HG03175 (cell line): ENCODE measurements at regions not wholly inside any gene's neighbourhood (a gene's known extent, or its start where the extent isn't known, plus 50 kb on each side); places are given as distances from the start of the nearest gene placed in this dataset.

ENCODE experiments used
- ATAC-seq: cut with Tn5 transposase; IDR thresholded peaks from one replicate; pipeline ENCODE4 v1.9.1; 2021; ENCODE audit warnings: mild to moderate bottlenecking, moderate library complexity; ENCODE audit not compliant: unreplicated experiment

DNA sequence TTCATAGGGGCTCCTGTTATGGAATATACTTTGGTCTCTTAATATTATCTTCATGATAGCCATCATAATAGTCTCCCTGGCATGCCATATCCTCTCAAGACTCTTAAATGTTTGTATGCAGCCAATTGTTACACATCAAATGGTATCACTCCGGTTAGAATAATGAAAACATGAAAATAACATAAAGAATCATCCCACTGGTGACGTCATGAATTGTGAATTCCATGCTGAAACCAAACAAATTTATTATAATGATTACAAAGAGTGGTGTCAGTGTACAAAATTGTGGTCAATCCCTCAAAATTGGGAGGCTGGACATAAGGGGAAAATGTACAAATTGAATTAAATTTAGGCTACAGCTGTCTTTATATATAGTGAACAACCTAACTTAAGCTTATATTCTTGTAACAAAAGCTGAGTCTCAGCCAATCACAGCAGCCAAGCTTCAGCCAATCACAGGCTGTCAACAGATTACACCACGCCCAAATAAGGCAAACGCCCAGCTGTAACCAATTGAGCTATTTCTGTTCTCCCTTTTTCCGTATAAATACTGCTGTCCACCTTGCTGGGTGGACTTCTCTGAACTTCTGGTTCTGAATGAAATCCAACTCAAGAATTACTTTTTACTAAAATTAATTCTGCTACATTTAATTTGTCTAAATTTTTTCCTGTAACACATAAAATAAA, 156.1 kb downstream of the CHD9NB start:
- ATAC-seq = no peak

DNA sequence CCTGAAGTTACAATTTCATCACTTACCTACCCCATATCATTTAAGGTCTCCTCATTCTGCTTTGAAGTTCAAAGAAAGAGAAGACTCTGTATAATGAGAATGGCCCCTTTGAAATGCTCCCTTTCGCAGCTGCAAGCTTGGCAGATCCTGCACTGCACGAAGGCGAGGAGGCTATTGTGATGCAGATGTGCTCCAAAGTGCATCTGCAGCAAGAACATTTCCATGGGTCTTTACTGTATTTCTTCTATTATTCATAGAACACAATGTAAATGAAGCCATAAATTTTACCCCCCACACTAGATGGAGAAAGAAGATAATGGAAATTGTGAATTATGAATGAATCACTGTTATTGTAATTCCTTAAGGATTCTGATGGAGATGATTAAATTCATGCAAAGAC, 178.7 kb downstream of the CHD9NB start:
- no peak for ATAC-seq

DNA sequence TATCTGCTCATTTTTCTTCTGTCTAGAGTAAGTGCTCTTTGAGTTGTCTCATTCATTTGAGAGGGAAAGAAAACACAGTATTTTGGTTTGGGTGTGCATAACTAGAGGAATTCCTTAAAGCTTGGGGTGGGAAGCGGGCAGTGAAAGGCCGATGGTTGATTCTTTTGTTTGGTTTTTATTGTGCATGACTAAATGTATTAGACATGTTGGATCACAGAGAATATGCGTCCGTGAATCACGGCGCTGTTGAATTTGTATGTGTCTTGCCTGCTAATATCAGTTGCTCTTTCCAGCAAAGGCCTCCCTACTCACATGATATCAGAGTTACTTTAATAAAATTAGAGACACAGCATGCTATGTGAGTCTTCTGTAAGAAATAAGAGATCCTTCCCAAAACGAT, 180.0 kb downstream of the CHD9NB start:
- ATAC-seq = no peak

DNA sequence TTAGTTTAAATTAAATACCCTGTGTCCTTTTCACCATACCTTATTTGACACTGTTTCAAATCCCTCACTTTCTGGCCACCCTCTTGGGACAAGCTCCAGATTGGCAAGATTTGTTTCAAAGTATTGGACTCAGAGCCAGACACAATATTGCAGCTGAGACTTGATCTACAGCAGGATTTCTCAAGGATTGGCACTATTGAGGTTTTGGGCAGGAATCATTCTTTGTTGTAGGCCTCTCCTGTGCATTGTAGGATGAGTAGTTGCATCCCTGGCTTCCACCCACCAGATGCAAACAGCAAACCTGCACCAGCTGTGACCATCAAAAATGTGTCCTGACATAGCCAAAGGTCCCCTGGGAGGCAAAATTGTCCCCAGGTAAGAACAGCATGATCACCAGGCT, 181.2 kb downstream of the CHD9NB start:
- ATAC-seq = no peak

DNA sequence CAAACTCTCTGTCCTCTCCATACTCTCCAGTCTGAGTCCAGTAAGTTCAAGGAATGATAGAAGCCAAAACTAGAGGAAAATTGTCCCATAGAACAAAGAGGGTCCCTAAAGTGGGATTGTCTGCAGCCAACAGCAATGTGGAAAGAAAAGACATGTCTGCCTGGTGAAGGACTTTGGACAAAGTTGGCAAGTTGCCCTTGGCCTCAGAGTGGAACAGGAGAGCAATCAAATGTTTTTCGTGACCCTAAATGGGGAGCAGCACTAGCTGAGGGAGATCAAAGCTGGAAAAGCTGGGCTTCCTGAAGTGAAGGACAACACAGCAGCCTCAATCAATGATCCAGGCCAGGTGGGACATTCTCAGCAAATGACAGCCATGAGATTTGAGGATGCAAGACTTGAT, 183.5 kb downstream of the CHD9NB start:
- ATAC-seq = no peak

DNA sequence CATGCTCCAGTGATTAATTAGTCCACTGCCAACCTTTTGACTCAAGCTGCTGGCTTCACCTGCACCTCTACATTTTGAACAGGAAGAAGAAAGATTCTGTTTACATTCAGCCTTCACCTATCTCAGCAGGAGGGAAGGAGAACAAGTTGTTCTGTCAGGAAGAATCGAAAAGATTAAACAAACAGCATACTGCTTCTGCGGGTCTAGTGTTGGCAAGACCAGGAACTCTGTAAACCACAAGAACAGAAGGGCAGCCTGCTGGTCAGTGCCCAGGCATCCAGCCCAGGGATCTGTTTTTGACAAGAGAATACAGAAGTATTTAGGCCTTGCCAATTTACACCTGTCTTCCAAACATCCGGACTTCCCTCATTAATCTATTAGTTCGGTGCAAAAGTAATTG, 189.7 kb downstream of the CHD9NB start:
- ATAC-seq = no peak

DNA sequence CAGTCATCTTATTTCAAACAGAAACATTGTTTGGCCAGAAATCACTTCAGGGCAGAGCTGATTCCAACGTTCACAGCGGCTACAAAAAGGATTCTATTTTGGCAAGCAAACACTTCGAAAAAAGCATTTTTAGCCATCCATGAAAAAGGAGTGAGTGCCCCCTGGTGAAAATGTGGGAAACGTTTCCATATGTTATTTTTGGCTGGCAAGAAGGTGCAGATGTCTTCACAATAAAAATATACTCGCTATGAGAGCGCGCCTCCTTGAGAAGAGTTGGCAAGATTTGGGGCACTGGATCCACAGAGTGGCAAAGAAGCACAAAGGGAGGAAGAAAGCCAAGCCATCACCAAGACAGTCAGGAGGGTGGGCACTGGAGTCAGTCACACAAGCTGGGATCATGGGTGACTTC, 191.1 kb downstream of the CHD9NB start:
- ATAC-seq = no peak

DNA sequence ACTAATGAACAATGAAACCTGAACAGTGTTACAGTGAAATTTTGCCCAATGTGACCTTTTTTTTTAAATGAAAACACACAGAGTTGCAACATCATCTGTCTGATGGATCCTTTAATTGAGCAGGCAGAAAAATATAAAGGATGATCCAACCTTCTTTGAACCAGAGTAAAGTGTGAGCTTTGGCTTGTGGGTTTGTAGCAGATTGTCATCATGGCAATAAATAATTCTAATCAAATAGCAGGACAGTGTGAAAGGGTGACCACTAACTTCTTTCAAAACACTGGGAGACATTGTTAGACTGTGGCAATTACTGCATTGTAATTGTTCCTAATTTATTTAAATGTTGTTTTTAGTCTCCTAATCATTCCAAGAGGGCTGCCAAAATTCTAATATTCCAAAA, 197.2 kb downstream of the CHD9NB start:
- no peak for ATAC-seq

DNA sequence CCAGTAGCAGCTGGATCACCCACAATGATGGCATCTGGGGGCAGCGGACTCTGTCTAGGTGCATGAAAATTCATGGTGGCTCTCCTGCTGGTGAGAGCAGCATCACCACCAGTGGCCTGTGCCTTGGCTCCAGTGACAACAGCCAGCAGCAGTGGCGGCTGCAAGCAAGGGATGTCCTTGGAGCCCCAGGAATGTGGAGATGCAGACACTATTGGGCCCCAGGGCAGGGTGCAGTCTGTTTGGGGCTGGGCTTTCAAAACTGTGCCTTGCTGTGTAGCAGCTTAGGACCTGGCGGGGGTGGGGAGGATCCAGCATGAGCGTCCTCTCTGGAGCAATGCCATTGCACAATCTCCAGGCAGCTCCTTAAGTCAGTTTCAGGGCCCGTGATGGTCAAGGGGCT, 199.7 kb downstream of the CHD9NB start:
- ATAC-seq = no peak

DNA sequence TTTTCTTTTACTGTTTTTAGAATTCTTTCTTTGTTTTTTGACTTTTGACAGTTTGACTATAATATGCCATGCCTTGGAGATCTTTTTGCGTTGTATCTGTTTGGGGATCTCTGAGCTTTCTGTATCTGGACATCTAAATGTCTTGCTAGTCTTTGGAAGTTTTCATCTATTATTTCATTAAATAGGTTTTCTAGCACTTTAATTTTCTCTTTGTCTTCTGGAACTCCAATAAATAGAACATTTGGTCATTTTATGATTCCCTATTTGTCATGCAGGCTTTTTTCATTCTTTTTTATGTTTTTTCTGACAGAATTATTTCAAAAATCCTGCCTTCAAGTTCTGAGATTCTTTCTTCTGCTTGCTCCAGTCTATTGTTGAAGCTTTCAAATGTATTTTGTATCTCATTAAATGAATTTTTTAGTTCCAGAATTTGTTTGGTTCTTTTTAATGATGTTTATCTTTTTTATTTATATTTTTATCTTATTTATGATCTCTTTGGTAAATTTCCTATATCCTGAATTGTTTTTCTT, 201.4 kb downstream of the CHD9NB start:
- no peak for ATAC-seq

DNA sequence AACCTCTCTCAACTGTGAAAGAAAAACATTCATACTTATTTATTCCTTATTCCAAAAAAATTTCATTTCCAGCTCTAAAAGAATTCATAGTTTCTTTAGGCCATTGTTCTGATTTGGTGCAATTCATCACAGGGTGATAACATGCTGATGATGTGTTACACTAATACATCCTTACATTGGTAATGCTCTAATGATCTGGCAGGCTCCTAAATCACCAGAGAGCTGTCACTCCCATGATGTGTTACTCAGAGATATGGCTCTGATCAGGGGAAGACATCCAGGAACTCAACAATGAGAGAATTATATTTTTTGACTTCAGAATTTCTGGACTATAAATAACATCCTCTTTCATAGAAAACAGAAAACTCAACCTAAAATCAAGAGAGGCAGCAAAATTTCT, 209.3 kb downstream of the CHD9NB start:
- no peak for ATAC-seq

DNA sequence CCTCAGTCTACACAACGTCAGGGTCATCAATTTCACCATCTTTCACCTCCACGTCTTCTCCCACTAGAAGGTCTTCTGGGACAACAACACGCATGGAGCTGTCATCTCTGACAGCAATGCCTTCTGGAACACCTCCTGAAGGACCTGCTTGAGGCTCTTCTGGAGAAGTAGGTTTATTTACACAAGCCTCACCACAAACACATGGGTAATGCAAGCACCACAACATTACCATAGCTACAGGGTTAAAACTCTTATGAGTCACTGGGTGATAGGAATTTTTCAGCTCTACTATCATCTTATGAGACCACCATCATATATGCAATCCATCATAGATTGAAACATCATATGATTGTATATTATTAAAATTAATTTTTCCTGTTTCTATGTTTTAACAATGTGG, 215.4 kb downstream of the CHD9NB start:
- no peak for ATAC-seq

DNA sequence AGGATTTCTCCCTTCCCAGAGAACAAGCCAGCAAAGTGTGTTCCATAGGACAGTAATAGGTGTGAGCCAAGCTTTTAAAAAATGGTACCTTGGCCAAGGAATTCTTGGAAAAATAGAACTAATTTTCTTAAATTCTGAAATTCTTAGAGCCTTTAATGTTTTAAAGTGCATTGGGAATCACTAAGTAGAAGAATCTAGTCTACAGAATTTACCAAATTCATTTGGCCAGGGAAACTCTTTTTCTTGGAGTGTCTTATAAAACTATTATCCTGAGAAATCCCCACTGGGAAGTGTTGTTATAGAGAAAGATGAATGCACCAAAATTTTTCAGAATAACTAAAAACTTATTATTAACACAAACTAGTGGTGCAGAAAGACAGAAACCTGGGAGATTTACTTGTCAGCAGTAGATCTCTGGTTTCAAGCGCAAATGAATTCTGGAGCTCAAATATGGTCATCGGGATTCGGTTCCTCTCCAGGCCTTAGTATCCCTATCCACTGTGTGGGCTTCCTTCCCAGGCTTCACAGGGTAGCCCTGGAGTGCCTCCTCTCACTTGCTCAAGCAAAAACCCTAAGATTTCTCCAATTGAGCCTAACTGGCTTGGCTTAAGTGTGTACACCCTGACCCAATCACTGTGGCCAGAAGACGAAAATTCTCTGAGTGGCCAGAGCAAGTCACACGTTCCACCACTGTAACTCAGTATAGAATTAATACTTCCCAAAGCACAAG, 217.8 kb downstream of the CHD9NB start:
- ATAC-seq = no peak

DNA sequence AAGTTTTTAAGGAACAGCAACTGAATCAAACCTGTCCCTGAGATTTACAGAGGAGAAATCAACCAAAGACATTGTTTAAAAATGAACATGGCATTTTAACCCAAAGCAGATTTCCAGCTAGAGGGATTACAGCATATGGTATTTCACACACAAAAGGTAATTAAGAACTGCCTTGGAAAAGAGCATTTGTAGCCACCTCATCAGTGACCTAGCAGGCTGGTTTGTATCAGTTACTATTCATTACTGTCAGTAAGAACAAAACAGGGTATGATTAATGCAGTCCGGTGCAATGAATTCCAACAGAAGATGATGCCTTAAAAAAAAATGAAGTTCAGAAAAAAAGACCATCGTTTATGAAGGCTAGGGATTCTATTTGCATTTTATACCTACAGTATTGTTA, 219.9 kb downstream of the CHD9NB start:
- no peak for ATAC-seq

DNA sequence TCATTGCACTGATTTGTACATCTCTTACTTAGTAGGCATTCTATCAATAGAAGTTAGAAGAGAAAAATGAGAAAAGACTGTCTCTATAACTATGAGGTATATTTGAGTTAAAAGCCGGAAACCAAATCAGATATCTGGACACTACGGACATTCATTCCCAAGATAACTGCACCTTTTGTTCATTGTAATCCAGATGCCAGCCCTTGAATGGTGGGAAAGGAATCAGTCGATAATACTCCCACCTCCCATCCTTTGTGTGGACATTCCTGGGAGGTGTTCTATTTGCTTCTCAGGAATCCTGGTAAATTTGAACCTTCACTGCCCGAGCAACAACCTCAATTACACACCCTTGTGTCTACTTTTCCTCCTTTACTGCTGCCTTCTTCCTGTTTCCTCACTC, 225.2 kb downstream of the CHD9NB start:
- no peak for ATAC-seq

DNA sequence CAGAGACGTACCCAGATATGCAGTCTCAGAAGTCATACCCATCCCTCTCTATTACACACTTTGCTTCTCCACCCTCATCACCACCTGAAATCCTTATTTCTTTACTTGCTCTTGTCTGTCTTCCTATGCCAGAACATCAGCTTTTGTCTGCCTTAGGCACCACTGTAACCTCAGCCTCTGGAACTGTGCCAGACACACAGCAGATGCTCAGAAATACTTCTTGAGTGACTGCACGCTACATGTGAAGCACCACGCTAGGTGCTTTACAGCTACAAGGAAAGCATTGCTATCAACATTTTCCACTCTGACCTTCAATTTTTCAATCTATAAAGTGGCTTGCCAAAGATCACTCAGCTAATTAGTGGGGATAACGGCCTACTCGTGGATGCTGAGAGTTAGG, 226.8 kb downstream of the CHD9NB start:
- ATAC-seq = no peak

DNA sequence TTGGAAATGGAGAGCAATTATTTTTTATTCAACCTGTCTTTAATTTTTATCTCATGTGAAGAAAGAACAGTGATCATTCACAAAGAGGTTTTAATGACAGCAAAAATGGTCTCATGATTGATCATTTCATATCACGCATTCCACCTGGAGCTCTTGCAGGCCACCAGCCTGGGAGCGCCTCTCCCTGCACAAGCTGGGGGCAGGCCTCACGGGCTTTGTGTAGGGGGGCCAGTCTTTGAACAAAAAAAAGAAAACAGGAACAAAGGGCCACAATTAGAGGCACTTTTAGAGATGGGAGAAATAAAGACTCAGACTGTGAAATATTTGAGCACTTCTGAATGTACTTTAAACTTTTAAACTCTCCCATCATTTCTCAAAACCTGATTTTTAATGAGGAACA, 232.9 kb downstream of the CHD9NB start:
- ATAC-seq = no peak

DNA sequence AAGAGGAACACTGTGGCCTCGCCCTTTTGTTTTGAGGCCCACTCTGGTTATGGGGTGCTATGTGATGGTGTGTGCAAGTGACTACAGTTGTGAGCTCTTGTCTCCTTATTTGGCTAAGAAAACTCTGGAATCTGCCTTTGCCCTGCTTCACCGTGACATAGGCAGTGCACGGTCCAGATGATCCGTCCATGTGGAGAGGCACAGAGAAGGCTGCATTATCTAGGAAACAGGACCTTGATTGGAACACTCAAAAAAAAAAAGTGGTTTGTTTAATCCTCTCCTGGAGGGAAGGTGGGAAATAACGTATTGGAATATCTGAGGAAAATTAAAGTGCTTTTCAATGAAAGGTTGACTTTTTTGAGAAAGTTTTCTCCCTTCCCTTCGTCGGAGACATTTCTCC, 233.3 kb downstream of the CHD9NB start:
- no peak for ATAC-seq

DNA sequence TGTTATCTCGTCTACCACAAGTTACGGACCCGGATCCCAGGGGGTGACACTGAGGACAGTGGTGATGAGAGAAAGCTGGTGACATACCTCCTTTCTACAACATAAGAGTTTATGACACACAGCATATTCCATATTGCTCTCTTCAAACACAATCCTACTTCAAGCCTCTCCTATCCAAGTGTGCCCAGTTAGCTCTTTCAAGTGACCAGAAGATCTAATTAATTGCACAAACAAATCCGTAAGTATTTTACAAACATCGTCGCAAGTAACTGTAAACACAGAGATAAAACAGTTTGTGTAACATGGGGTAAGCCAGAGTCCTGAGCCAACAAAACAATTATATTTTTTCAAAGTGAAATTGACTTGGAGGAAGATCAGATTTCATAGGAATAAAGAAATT, 235.0 kb downstream of the CHD9NB start:
- no peak for ATAC-seq

DNA sequence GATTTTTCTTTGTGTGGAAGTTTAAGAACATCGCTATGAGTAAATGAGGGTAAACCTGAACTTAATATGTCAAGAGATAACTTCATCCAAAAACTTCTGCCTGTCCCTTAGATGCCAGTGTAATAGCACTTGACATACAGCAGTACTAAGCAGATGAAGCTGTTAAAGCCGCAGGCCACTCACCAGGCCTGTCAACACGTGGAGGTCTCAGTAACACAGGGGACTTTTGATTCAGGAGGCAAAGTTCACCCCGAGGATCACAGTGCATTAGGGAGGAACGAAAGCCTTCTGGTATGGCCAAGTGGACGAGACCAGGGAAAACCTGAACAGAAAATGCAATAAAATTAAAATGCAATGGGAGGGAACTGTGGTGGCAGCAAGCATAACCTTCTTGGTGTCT, 235.7 kb downstream of the CHD9NB start:
- no peak for ATAC-seq

DNA sequence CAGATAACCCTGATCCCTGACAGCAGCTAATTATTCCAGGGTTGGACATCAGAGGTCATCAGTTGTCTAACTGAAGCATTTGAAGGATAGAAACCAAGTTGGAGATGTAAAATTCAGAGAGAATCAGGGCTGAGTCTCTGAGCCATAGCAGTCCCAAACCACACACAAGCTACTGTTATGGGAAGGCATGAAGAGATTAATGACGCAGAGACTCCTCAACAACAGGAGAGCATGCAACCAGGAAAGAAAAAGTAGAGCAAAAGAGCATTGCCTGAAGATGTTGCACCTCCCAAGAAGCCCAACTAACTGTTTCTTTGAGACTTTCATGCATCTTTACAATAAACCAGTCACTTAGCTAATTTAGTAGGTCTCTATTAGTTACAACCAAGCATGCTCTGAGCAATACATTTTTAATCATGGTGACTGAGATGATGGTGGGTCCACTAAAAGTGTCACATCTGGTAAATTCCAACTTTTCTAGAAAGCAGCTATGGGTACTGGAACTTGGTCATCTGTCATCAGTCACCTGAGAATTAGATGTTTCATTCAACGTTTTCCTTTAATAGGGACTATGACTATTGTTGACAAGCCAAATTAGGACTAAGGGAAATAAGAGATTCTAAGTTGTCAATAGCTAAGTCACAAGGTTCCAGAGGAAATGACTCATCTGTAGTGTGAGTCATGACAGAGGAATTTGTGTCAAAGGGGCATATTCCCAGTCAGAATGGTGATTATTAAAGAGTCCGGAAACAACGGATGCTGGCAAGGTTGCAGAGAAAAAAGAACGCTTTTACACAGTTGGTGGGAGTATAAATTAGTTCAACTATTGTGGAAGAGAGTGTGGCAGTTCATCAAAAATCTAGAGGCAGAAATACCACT, 239.8 kb downstream of the CHD9NB start:
- ATAC-seq = no peak
